ENCODE measurements at regions not wholly inside any gene's neighbourhood (a gene's known extent, or its start where the extent isn't known, plus 50 kb on each side); places are given as distances from the start of the nearest gene placed in this dataset.

- no peak for DNase-seq (ENCODE audit: low read depth in 1 of 2, low spot score in 1 of 2)
- H3K27me3 ChIP-seq (ENCODE audit: insufficient read depth, poor library complexity, severe bottlenecking), result no peaks in the 10 kb centered on the region
- H3K27ac ChIP-seq (replicated peaks), result no peak overlapping the region
- TF ChIP-seq SPI1 (IDR thresholded peaks at IDR 0.05; ENCODE audit: borderline replicate concordance, low read depth), result no peak
- TF ChIP-seq, protein P1, sequence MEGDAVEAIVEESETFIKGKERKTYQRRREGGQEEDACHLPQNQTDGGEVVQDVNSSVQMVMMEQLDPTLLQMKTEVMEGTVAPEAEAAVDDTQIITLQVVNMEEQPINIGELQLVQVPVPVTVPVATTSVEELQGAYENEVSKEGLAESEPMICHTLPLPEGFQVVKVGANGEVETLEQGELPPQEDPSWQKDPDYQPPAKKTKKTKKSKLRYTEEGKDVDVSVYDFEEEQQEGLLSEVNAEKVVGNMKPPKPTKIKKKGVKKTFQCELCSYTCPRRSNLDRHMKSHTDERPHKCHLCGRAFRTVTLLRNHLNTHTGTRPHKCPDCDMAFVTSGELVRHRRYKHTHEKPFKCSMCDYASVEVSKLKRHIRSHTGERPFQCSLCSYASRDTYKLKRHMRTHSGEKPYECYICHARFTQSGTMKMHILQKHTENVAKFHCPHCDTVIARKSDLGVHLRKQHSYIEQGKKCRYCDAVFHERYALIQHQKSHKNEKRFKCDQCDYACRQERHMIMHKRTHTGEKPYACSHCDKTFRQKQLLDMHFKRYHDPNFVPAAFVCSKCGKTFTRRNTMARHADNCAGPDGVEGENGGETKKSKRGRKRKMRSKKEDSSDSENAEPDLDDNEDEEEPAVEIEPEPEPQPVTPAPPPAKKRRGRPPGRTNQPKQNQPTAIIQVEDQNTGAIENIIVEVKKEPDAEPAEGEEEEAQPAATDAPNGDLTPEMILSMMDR (IDR thresholded peaks at IDR 0.05; ENCODE audit: insufficient read depth, low read length), result no peak
- TF ChIP-seq, protein P2, sequence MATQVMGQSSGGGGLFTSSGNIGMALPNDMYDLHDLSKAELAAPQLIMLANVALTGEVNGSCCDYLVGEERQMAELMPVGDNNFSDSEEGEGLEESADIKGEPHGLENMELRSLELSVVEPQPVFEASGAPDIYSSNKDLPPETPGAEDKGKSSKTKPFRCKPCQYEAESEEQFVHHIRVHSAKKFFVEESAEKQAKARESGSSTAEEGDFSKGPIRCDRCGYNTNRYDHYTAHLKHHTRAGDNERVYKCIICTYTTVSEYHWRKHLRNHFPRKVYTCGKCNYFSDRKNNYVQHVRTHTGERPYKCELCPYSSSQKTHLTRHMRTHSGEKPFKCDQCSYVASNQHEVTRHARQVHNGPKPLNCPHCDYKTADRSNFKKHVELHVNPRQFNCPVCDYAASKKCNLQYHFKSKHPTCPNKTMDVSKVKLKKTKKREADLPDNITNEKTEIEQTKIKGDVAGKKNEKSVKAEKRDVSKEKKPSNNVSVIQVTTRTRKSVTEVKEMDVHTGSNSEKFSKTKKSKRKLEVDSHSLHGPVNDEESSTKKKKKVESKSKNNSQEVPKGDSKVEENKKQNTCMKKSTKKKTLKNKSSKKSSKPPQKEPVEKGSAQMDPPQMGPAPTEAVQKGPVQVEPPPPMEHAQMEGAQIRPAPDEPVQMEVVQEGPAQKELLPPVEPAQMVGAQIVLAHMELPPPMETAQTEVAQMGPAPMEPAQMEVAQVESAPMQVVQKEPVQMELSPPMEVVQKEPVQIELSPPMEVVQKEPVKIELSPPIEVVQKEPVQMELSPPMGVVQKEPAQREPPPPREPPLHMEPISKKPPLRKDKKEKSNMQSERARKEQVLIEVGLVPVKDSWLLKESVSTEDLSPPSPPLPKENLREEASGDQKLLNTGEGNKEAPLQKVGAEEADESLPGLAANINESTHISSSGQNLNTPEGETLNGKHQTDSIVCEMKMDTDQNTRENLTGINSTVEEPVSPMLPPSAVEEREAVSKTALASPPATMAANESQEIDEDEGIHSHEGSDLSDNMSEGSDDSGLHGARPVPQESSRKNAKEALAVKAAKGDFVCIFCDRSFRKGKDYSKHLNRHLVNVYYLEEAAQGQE (IDR thresholded peaks at IDR 0.05; ENCODE audit: insufficient replicate concordance, low read depth), result no peak
- no peak overlapping the region for H3K4me3 ChIP-seq (replicated peaks; ENCODE audit: insufficient read depth, low read length)
These were observed 138.9 kb upstream of the MAX start for GRCh38 chr14:65241125-65241752.

GRCh38 chr14:65242732-65243134, 140.4 kb upstream of the MAX start:
- DNase-seq (ENCODE audit: low read depth in 1 of 2, low spot score in 1 of 2), result no peak
- no peaks in the 10 kb centered on the region for H3K27me3 ChIP-seq (ENCODE audit: insufficient read depth, poor library complexity, severe bottlenecking)
- no peak overlapping the region for H3K27ac ChIP-seq (replicated peaks)
- no peak overlapping the region for H3K4me3 ChIP-seq (replicated peaks; ENCODE audit: insufficient read depth, low read length)
- TF ChIP-seq, protein P1 (IDR thresholded peaks at IDR 0.05; ENCODE audit: insufficient read depth, low read length), result no peak
- no peak for TF ChIP-seq POLR2AphosphoS5 (IDR thresholded peaks at IDR 0.05; ENCODE audit: low read depth)
- TF ChIP-seq, protein P2 (IDR thresholded peaks at IDR 0.05; ENCODE audit: insufficient replicate concordance, low read depth), result no peak
- TF ChIP-seq SPI1 (IDR thresholded peaks at IDR 0.05; ENCODE audit: borderline replicate concordance, low read depth), result no peak
- no peak for TF ChIP-seq GABPA (IDR thresholded peaks at IDR 0.05; ENCODE audit: low read depth)

GRCh38 chr14:65243766-65244442, 141.6 kb upstream of the MAX start:
- H3K27me3 ChIP-seq (ENCODE audit: insufficient read depth, poor library complexity, severe bottlenecking), result no peaks in the 10 kb centered on the region
- no peak overlapping the region for H3K27ac ChIP-seq (replicated peaks)
- TF ChIP-seq POLR2AphosphoS5 (IDR thresholded peaks at IDR 0.05; ENCODE audit: low read depth) (no peak), GABPA (IDR thresholded peaks at IDR 0.05; ENCODE audit: low read depth) (no peak), SPI1 (IDR thresholded peaks at IDR 0.05; ENCODE audit: borderline replicate concordance, low read depth) (no peak)
- TF ChIP-seq, protein P1 (IDR thresholded peaks at IDR 0.05; ENCODE audit: insufficient read depth, low read length), result no peak
- TF ChIP-seq, protein P2 (IDR thresholded peaks at IDR 0.05; ENCODE audit: insufficient replicate concordance, low read depth), result no peak
- no peak overlapping the region for H3K4me3 ChIP-seq (replicated peaks; ENCODE audit: insufficient read depth, low read length)
- peak in 1 of 2 experiments; percentile 1 for DNase-seq (ENCODE audit: low read depth in 1 of 2, low spot score in 1 of 2)

Data from HL-60 (cell line).